ENCODE measurements at regions not wholly inside any gene's neighbourhood (a gene's known extent, or its start where the extent isn't known, plus 50 kb on each side); places are given as distances from the start of the nearest gene placed in this dataset.
"Not testable (repeated sequence)": the region's sequence is repeated elsewhere in the genome, so short reads cannot be mapped to it uniquely, and the experiment has no call there.

DNA sequence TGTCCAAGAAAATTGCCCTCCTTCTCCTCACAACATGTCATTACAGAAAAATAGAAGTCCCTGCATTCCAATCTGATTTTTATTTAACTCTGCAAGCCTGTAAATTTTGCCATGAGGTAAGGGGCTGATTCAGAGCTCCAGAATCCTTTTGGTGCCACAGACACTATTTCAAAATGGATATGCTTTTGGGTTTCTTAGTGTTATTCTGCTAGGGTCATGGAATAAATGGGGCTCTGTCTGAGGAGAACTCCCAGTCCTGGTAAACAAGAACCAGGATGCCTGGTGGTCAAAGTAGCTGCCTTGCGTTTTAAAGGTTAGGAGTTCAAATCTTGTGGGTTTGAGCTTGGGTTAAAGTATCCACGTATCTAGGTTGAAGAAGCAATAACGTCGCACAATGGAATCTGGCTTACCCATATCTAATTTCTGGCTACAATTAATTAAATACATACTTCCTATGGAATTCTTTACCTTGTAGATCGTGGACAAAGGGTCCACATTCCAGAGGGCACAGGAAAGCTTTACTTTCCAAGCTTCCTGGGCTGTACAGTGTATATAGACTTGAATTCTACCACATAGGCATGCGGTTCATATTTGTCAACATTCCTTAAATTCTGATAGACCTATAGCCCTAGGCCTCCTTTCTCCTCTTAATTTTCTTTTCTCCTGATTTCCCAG is 98.0 kb upstream of the CDC42BPA start:
- no peak for DNase-seq (ENCODE audit: low spot score)

DNA sequence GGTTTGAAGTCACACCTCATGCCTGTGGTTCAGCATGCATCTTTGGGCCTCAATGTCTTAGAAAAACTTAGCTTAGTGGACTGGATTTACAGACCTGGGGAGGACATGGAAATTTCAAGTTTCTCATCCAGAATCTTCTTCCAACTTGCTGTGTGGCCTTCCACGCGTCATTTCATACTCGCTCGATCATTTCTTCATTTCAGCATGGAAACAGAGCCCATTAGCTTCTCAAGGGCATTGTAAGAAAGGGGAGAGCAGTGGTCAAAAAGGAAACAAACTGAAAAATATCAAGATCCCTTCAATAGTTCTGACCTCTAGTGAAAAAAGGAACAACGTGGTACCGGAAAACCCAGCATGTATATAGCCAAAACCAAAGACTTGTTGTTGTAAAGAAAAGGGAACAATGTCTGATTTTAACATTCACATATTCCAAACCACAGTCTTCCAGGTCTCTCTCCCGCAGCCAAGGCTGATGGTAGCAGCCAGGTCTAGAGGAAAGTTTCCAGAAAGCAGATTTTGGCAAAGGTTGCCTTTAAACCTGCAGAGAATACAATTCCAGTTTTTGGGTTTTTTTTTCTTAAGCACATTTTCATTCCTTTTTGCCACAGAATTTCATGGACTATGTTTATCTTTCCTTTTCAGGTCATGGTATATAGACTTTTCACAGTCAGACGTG is 97.0 kb upstream of the CDC42BPA start:
- DNase-seq (ENCODE audit: low spot score), result no peak

GRCh38 chr1:227411066-227411465 is 92.8 kb upstream of the CDC42BPA start:
- DNase-seq (ENCODE audit: low spot score), result no peak

GRCh38 chr1:227406332-227406731 is 88.0 kb upstream of the CDC42BPA start:
- not testable (repeated sequence) for DNase-seq (ENCODE audit: low spot score)

DNA sequence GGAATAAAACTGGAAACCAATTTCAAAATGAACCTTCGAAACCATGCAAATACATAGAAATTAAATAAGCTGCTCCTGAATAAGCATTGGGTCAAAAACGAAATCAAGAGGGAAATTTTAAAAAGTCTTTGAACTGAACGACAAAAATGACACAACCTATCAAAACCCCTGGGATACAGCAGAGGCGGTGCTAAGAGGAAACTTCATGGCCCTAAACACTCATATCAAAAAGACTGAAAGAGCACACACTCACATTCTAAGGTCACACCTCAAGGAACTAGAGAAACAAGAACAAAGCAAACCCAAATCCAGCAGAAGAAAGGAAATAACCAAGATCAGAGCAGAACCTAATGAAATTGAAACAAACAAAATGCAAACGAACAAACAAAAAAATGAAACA is 85.2 kb upstream of the CDC42BPA start:
- DNase-seq (ENCODE audit: low spot score), result no peak

DNA sequence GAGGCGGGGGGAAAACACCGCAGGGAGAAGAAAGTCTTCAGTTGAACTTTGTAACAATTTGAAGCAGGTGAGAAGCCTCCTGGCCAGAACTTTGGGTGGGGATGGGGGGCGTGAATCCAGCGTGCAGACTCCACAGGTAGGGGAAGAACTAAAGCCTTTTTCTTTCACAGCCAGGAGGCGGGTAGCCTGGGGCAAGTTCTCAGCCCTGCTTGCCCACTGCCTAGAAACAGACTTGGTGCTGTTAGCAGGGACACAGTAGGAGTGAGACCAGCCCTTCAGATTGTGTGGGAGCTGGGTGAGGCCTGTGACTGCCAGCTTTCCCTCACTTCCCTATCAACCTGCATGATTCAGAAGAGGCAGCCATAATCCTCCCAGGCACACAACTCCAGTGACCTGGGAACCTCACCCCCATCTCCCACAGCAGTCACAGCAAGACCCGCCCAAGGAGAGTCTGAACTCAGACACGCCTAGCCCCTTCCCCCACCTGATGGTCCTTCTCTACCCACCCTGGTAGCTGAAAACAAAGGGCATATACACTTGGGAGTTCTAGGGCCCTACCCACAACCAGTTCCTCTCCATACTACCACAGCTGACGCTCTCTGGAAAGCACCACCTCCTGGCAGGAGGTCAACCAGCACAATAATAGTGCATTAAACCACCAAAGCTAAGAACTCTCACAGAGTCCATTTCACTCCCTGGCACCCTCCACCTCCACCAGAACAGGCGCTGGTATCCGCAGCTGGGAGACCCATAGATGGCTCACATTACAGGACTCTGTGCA is 83.5 kb upstream of the CDC42BPA start:
- DNase-seq (ENCODE audit: low spot score), result no peak

DNA sequence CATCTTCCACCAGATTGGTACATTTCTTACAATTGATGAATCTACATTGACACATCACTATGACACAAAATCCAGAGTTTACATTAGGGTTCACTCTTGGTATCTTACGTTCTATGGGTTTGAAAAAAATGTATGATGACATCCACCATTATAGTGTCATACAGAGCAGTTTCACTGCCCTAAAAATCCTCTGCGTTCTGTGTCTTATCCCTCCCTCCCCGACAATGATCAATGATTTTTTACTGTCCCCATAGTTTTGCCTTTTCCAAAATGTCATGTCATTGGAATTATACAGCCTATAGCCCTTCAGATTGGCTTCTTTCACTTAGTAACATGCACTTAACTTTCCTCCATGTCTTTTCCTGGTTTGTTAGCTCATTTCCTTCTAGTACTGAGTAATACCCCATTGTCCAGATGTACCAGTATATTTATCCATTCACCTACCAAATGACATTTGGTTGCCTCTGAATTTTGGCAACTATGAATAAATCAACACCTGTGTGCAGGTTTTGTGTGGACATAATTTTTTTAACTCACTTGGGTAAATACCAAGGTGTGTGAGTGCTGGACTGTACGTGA is 80.9 kb upstream of the CDC42BPA start:
- DNase-seq (ENCODE audit: low spot score), result no peak

GRCh38 chr1:227397354-227397978 is 79.2 kb upstream of the CDC42BPA start:
- DNase-seq (ENCODE audit: low spot score), result no peak

DNA sequence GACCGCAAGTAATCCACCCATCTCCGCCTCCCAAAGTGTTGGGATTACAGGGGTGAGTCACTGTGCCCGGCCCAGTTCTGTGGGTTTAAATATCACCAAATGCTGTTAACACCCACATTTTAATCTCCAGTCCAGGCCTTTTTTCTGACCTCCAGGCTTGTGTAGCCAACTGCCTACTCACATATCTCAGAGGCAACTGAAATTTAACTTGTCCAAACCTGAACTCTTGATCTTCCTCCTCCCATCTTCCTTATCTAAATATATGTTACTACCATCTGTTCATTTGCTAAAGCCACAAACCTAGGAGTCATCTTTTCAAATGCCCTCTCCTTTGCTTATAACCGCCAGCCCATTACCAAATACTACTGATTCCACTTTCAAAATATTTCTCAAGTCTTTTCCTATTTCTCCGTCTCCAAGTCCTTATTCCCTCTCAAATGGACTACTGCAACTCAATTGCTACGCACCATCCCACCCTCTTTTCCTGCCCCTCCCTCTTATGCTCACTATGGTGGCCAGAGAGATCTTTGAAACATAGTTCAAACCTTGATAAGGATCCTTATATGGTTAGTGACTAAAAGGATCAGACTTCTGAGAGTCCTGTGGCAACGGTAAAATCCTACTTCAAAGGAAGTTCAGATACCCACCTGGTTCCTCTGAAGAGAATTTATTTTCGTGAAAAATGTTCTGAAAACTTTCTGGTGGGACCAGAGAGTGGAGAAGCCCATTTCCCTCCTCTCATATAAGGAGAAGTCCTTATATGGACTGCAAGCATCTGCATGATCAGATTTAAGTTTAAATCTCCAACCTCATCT is 78.5 kb upstream of the CDC42BPA start:
- DNase-seq (ENCODE audit: low spot score), result no peak

- DNase-seq (ENCODE audit: low spot score), result no peak
Measured at GRCh38 chr1:227395426-227396028, 77.2 kb upstream of the CDC42BPA start.

- DNase-seq (ENCODE audit: low spot score), result no peak
Measured at GRCh38 chr1:227392984-227393764, 74.9 kb upstream of the CDC42BPA start.

- DNase-seq (ENCODE audit: low spot score), result no peak
Measured at GRCh38 chr1:227391879-227392278, 73.6 kb upstream of the CDC42BPA start.

DNA sequence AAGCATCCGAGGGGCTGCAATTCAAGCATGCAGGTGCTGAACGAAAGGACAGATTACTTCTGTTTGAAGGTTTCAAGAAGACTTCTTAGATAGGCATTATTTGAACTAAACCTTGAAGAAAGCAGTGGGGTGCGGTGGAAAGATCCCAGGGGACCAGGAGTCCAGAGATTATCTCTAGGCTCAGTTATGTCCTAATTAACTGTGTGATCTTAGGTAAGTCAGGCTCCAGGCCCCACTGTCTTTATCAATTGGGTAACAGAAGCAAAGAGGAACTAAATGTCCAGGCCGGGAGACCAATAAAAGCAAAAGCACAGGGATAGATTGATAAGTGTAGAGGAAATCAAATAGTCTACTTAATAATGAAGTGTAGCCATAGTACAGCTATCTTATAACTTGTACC is 72.9 kb upstream of the CDC42BPA start:
- no peak for DNase-seq (ENCODE audit: low spot score)

- no peak for DNase-seq (ENCODE audit: low spot score)
Measured at GRCh38 chr1:227390525-227390924, 72.2 kb upstream of the CDC42BPA start.

- DNase-seq (ENCODE audit: low spot score), result no peak
Measured at GRCh38 chr1:227388214-227389168, 70.2 kb upstream of the CDC42BPA start.

- no peak for DNase-seq (ENCODE audit: low spot score)
Measured at GRCh38 chr1:227379555-227379892, 61.2 kb upstream of the CDC42BPA start.

- no peak for DNase-seq (ENCODE audit: low spot score)
Measured at GRCh38 chr1:227378871-227379554, 60.7 kb upstream of the CDC42BPA start.

DNA sequence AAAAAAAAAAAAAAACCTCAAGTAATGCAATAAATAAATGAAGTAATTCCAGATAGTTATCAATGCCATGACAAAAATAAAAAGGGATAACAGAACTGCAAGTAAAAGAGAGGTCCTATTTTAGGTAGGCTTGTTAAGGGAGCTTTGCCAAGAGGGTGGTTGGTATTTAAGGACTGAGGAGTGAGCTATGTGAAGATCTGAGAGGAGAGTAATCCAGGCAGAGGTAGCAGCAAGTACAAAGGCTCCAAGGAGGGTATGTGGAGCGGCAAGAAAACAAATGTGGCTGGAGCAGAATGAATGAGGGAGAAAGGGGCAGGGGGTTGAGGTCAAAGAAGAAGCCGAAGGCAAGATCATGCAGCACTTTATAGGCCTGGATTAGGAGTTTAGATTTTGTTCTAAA is 59.9 kb upstream of the CDC42BPA start:
- no peak for DNase-seq (ENCODE audit: low spot score)

GRCh38 chr1:227374846-227375245 is 56.6 kb upstream of the CDC42BPA start:
- no peak for DNase-seq (ENCODE audit: low spot score)

Measured in ecto neural progenitor cell (in vitro differentiated cells).